Thyroid gland (tissue), 4 donors: ENCODE measurements at regions not wholly inside any gene's neighbourhood (a gene's known extent, or its start where the extent isn't known, plus 50 kb on each side); places are given as distances from the start of the nearest gene placed in this dataset.
"Not testable (repeated sequence)": the region's sequence is repeated elsewhere in the genome, so short reads cannot be mapped to it uniquely, and the experiment has no call there.

Experiments used
- DNase-seq, 2 donors: peaks; one replicate each; pipeline ENCODE4 v3.0.0-alpha.2; 2019
- H3K27ac ChIP-seq, 3 donors: fragments of 200-600 bp; sonication (generic); 1 replicate in 2 of 3; 2 replicates in 1 of 3; pipeline ENCODE4 v1.5.1; 2016 to 2019; ENCODE audit warnings: mild to moderate bottlenecking in 1 of 3, moderate library complexity in 1 of 3
- H3K27me3 ChIP-seq: fragments of 200-600 bp; sonication (generic); one replicate; pipeline ENCODE4 v1.5.1; 2019
- H3K36me3 ChIP-seq, 2 donors: fragments of 200-600 bp; sonication (generic); one replicate each; pipeline ENCODE4 v1.5.1; 2016 to 2019
- H3K4me1 ChIP-seq, 2 donors: fragments of 200-600 bp; sonication (generic); one replicate each; pipeline ENCODE4 v1.5.1; 2017 to 2019
- H3K4me3 ChIP-seq, 3 donors: fragments of 200-600 bp; sonication (generic); replicated peaks in 1 of 3; 1 replicate in 2 of 3; 2 replicates in 1 of 3; pipeline ENCODE4 v1.5.1; 2016; ENCODE audit warnings: mild to moderate bottlenecking in 1 of 3
- H3K9me3 ChIP-seq: fragments of 200-600 bp; sonication (generic); one replicate; pipeline ENCODE4 v1.5.1; 2017
- POLR2A ChIP-seq, 2 donors: fragments of 450-650 bp; IDR thresholded peaks; one replicate each; pipeline ENCODE4 v1.6.1; 2017; ENCODE audit warnings: antibody characterized with exemption in 2 of 2, mild to moderate bottlenecking in 2 of 2, moderate library complexity in 1 of 2
- WGBS, 2 donors: methylation state at CpG; one replicate each; pipeline ENCODE4 v1.1.5; 2017; 5-methylcytosine and 5-hydroxymethylcytosine counted together
- intact Hi-C: fragments of 100-400 bp; cut with DNase I; formaldehyde crosslinking; loops from one replicate; pipeline ENCODE4 v1.15.1; 2023
- TF ChIP-seq, protein P1 (sequence below), 6 experiments: fragments of 200-600 bp in 3 of 6; fragments of 450-650 bp in 3 of 6; sonication (generic) in 3 of 6; IDR thresholded peaks; one replicate each; pipeline ENCODE4 v1.5.1; 2016 to 2019; ENCODE audit warnings: antibody characterized with exemption in 6 of 6, mild to moderate bottlenecking in 2 of 6, inconsistent platforms in 1 of 6, moderate library complexity in 1 of 6

DNA sequence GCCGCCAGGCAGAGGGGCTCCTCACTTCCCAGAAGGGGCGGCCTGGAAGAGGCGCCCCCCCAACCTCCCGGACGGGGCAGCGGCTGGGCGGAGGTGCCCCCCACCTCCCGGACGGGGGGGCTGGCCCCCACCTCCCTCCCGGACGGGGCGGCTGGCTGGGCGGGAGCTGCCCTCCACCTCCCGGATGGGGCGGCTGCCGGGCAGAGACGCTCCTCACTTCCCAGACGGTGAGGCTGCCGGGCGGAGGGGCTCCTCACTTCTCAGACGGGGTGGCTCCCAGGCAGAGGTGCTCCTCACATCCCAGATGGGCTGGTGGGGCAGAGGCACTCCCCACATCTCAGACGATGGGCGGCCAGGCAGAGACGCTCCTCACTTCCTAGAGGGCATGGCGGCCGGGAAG lies 389.7 kb upstream of the EYS start:
- whole genome bisulfite sequencing, 2 donors: 96 to 98% methylated on average over 2 to 13 of the region's 26 CpGs
- Histone ChIP-seq H3K4me3 (no peak overlapping the region), H3K27ac (no peak overlapping the region), H3K9me3 (no peaks in the 10 kb centered on the region), H3K27me3 (no peaks in the 10 kb centered on the region), H3K36me3 (no peaks in the 10 kb centered on the region), H3K4me1 (no peaks in the 10 kb centered on the region)
- intact Hi-C loops: no loop called here
- TF ChIP-seq, protein P1, sequence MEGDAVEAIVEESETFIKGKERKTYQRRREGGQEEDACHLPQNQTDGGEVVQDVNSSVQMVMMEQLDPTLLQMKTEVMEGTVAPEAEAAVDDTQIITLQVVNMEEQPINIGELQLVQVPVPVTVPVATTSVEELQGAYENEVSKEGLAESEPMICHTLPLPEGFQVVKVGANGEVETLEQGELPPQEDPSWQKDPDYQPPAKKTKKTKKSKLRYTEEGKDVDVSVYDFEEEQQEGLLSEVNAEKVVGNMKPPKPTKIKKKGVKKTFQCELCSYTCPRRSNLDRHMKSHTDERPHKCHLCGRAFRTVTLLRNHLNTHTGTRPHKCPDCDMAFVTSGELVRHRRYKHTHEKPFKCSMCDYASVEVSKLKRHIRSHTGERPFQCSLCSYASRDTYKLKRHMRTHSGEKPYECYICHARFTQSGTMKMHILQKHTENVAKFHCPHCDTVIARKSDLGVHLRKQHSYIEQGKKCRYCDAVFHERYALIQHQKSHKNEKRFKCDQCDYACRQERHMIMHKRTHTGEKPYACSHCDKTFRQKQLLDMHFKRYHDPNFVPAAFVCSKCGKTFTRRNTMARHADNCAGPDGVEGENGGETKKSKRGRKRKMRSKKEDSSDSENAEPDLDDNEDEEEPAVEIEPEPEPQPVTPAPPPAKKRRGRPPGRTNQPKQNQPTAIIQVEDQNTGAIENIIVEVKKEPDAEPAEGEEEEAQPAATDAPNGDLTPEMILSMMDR (IDR thresholded peaks at IDR 0.05): no peak
- no peak for TF ChIP-seq POLR2A (IDR thresholded peaks at IDR 0.05)
- no peak for DNase-seq

DNA sequence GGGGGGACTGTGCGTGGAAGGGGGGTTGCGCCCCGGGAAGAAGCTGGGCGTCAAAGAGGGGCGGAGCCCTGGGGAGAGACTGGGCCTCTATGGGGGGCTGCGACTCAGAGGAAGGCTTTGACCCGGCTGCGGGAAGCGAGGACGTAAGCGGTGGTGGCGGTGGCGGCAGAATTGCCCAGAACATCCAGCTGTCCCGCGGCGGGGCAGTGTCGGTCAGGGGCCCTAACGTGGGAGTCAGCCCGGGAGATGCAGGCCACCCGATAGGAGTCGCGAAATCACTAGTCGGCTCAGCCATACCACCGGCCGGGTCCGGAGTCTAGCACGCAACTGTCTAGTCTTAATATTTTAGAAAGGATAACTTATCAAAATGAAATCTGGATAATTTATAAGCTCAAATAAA lies 387.6 kb upstream of the EYS start:
- WGBS, 2 donors: 96 to 97% methylated on average over 27 of the region's 27 CpGs
- H3K27ac ChIP-seq: no peak overlapping the region
- H3K36me3 ChIP-seq: no peaks in the 10 kb centered on the region
- H3K9me3 ChIP-seq: no peaks in the 10 kb centered on the region
- H3K4me3 ChIP-seq: no peak overlapping the region
- no peak for DNase-seq
- no peaks in the 10 kb centered on the region for H3K4me1 ChIP-seq
- intact Hi-C loops: no loop called here
- no peak for TF ChIP-seq POLR2A (IDR thresholded peaks at IDR 0.05)
- TF ChIP-seq, protein P1 (IDR thresholded peaks at IDR 0.05): no peak
- H3K27me3 ChIP-seq: no peaks in the 10 kb centered on the region

DNA sequence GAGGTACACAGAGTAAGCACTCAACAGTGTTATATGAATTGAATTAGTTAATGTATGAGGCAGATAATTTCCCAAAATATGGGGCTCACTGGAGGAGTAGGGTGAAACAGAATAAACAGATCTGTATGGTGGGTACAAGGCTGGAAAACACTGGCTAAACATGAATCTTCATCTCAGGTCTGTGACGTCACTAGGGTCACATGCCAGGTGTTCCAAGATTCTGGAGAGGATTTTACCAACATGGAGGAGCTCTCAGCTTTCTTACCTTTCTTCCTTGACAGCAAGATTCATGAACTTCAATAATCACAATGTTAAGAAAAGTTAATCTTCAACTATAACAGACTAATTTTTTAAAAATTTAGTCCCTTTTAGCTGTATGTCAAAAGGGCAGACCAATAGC lies 385.3 kb upstream of the EYS start:
- DNase-seq, H3K36me3 ChIP-seq, H3K4me3 ChIP-seq, H3K27ac ChIP-seq, H3K4me1 ChIP-seq, H3K27me3 ChIP-seq, intact Hi-C loops, H3K9me3 ChIP-seq: not testable (repeated sequence)
- 82 to 83% methylated on average over 1 of the region's 1 CpG for WGBS, 2 donors

DNA sequence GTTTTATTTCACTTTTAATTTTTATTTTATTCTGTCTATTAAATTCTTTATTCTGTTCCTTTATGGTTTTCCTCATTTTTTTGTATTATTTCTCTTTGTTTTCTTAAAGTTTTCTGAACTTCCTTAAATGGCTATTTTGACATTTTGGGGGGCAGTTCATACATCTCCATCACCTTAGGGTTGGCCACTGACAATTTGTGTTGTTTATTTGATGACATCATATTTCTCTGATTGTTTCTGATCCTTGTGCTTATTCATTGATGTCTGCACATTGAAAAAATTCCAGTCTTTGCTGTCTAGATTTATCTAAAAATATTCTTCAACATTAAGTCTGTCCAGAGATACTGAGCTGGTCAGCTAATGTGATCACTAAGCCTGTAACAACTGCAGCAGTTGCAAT lies 379.5 kb upstream of the EYS start:
- TF ChIP-seq, protein P1 (IDR thresholded peaks at IDR 0.05): no peak
- no peak for TF ChIP-seq POLR2A (IDR thresholded peaks at IDR 0.05)
- H3K27me3 ChIP-seq: no peaks in the 10 kb centered on the region
- no peak overlapping the region for H3K27ac ChIP-seq
- H3K36me3 ChIP-seq: no peaks in the 10 kb centered on the region
- no peak for DNase-seq
- H3K9me3 ChIP-seq: no peaks in the 10 kb centered on the region
- H3K4me1 ChIP-seq: no peaks in the 10 kb centered on the region
- intact Hi-C loops: no loop called here
- no peak overlapping the region for H3K4me3 ChIP-seq

DNA sequence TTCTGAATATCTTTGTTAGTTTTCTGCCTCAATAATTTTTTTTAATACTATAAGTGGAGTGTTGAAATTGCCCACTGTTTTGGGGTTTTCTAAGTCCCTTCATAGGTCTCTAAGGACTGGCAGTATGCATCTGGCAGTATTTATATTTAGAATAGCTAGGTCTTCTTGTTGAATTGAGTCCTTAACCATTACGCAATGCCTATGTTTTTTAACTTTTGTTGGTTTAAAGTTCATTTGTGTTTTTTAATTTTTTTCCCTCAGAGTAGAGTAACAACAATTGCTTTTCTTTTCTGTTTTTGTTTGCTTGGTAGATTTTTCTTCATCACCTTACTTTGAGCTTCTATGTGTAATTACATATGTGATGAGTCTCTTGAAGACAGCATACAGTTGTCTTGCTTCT lies 375.9 kb upstream of the EYS start:
- no peak for DNase-seq
- Histone ChIP-seq H3K27ac (no peak overlapping the region), H3K4me1 (no peaks in the 10 kb centered on the region), H3K36me3 (no peaks in the 10 kb centered on the region), H3K9me3 (no peaks in the 10 kb centered on the region), H3K27me3 (no peaks in the 10 kb centered on the region), H3K4me3 (no peak overlapping the region)
- intact Hi-C loops: no loop called here
- 88 to 92% methylated on average over 1 of the region's 1 CpG for WGBS, 2 donors
- TF ChIP-seq POLR2A (IDR thresholded peaks at IDR 0.05): no peak
- TF ChIP-seq, protein P1 (IDR thresholded peaks at IDR 0.05): no peak

DNA sequence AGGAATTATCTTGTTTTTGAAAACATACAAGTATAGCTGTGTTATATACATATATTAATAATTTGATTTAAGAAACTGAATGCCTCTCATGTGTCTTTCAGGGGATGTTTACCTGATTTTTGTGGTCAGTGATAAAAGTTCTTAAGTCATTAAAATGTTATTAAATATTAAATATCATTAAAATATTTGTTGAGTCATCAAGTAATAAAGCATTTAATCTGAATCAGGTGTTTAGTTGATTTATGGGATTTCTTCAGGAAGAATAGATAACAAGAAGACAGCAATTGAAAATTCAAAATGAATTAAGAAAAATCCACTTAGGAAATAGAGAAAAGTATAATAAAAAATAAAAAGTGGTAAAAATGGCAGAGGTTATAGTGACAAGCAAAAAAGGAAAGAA lies 361.9 kb upstream of the EYS start:
- H3K27ac ChIP-seq: no peak overlapping the region
- H3K27me3 ChIP-seq: no peaks in the 10 kb centered on the region
- TF ChIP-seq POLR2A (IDR thresholded peaks at IDR 0.05): no peak
- TF ChIP-seq, protein P1 (IDR thresholded peaks at IDR 0.05): no peak
- no peaks in the 10 kb centered on the region for H3K9me3 ChIP-seq
- no peaks in the 10 kb centered on the region for H3K36me3 ChIP-seq
- no peak overlapping the region for H3K4me3 ChIP-seq
- no peak for DNase-seq
- intact Hi-C loops: no loop called here
- no peaks in the 10 kb centered on the region for H3K4me1 ChIP-seq
